Endothelial cell (in vitro differentiated cells): ENCODE measurements at regions not wholly inside any gene's neighbourhood (a gene's known extent, or its start where the extent isn't known, plus 50 kb on each side); places are given as distances from the start of the nearest gene placed in this dataset.
"Not testable (repeated sequence)": the region's sequence is repeated elsewhere in the genome, so short reads cannot be mapped to it uniquely, and the experiment has no call there.

Experiments used
- DNase-seq: peaks from one replicate; pipeline ENCODE4 v3.0.0; 2021; ENCODE audit warnings: low spot score
- H3K27ac Mint-ChIP-seq: one replicate; pipeline ENCODE4 v1.8.0; 2021; ENCODE audit warnings: mixed read lengths, inconsistent platforms; ENCODE audit not compliant: unreplicated experiment
- H3K27me3 Mint-ChIP-seq: one replicate; pipeline ENCODE4 v1.8.0; 2021; ENCODE audit warnings: mild to moderate bottlenecking, moderate library complexity, mixed read lengths, inconsistent platforms; ENCODE audit not compliant: unreplicated experiment
- H3K36me3 Mint-ChIP-seq: one replicate; pipeline ENCODE4 v1.8.0; 2021; ENCODE audit warnings: mild to moderate bottlenecking, low read depth, mixed read lengths, inconsistent platforms; ENCODE audit not compliant: unreplicated experiment
- H3K4me1 Mint-ChIP-seq: one replicate; pipeline ENCODE4 v1.8.0; 2021; ENCODE audit warnings: mild to moderate bottlenecking, mixed read lengths, inconsistent platforms; ENCODE audit not compliant: unreplicated experiment
- H3K4me3 Mint-ChIP-seq: one replicate; pipeline ENCODE4 v1.8.0; 2021; ENCODE audit warnings: mild to moderate bottlenecking, mixed read lengths, inconsistent platforms; ENCODE audit not compliant: unreplicated experiment
- H3K9me3 Mint-ChIP-seq: one replicate; pipeline ENCODE4 v1.8.0; 2021; ENCODE audit warnings: mixed read lengths, inconsistent platforms; ENCODE audit not compliant: unreplicated experiment
- TF ChIP-seq, protein P1 (sequence below): fragments of 200-600 bp; sonication (generic); IDR thresholded peaks from one replicate; pipeline ENCODE4 v1.5.0; 2021; ENCODE audit warnings: antibody characterized with exemption; ENCODE audit not compliant: unreplicated experiment

DNA sequence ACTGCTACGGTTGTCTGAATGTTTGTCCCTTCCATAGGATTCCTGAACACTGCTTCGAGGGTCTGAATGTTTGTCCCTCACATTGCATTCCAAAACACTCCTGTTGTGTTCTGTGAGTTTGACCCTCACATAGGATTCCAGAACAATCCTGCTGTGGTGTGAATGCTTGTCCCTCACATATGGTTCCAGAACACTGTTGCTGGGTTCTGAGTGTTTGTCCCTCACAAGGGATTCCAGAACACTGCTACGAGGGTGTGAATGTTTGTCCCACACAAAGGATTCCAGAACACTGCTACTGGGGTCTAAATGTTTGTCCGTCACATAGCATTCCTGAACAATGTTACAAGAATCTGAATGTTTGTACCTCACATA is 201.2 kb downstream of the FOXD4L6 start:
- H3K27ac Mint-ChIP-seq: no peak overlapping the region
- TF ChIP-seq, protein P1, sequence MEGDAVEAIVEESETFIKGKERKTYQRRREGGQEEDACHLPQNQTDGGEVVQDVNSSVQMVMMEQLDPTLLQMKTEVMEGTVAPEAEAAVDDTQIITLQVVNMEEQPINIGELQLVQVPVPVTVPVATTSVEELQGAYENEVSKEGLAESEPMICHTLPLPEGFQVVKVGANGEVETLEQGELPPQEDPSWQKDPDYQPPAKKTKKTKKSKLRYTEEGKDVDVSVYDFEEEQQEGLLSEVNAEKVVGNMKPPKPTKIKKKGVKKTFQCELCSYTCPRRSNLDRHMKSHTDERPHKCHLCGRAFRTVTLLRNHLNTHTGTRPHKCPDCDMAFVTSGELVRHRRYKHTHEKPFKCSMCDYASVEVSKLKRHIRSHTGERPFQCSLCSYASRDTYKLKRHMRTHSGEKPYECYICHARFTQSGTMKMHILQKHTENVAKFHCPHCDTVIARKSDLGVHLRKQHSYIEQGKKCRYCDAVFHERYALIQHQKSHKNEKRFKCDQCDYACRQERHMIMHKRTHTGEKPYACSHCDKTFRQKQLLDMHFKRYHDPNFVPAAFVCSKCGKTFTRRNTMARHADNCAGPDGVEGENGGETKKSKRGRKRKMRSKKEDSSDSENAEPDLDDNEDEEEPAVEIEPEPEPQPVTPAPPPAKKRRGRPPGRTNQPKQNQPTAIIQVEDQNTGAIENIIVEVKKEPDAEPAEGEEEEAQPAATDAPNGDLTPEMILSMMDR: no peak
- peaks cover 27% of the 10 kb centered on the region for H3K27me3 Mint-ChIP-seq
- H3K4me3 Mint-ChIP-seq: no peak overlapping the region
- H3K36me3 Mint-ChIP-seq: peaks cover 20% of the 10 kb centered on the region
- no peak for DNase-seq
- H3K4me1 Mint-ChIP-seq: no peaks in the 10 kb centered on the region
- H3K9me3 Mint-ChIP-seq: peaks cover 50% of the 10 kb centered on the region

DNA sequence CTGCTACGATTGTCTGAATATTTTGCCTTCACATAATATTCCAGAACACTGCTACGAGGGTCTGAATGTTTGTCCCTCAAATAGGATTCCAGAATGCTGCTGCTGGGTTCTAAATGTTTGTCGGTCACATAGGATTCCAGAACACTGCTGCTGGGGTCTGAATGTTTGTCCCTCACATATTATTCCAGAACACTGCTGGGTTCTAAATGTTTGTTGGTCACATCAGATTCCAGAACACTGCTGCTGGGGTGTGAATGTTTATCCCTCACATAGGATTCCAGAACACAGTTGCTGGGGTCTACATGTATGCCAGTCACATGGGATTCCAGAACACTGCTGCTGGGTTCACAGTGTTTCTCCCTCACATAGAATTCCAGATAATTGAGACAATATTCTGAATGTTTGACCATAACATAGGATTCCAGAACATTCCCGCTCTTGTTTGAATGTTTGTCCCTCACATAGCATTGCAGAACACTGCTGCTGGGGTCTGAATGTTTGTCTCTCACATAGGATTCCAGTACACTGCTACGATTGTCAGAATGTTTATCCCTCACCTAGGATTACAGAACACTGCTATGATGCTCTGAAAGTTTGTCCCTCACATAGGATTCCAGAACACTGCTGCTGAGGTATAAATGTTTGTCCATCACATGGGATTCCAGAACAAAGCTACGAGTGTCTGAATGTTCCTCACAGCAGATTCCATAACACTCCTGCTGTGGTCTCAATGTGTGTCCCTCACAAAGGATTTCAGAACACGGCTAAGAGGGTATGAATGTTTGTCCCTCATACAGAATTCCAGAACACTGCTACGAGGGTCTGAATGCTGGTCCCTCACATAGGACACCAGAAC is 201.8 kb downstream of the FOXD4L6 start:
- Mint-ChIP-seq H3K4me1 (no peaks in the 10 kb centered on the region), H3K27ac (no peak overlapping the region), H3K27me3 (peaks cover 25% of the 10 kb centered on the region), H3K9me3 (peaks cover 44% of the 10 kb centered on the region), H3K4me3 (no peak overlapping the region), H3K36me3 (peaks cover 20% of the 10 kb centered on the region)
- DNase-seq: no peak
- TF ChIP-seq, protein P1: no peak

DNA sequence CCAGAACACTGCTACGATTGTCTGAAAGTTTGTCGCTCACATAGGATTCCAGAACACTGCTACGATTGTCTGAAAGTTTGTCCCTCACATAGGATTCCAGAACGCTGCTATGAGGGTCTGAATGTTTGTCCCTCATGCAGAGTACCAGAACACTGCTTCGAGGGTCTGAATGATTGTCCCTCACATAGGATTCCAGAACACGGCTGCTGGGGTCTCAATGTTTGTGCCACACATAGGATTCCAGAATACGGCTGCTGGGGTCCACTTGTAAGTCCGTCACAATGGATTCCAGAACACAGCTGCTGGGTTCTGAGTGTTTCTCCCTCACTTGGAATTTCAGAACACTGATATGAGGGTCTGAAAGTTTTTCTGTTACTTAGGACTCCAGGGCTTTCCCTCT is 203.3 kb downstream of the FOXD4L6 start:
- no peak for DNase-seq
- Mint-ChIP-seq H3K4me1 (no peaks in the 10 kb centered on the region), H3K27ac (no peak overlapping the region), H3K27me3 (peaks cover 25% of the 10 kb centered on the region), H3K4me3 (no peak overlapping the region), H3K36me3 (peaks cover 20% of the 10 kb centered on the region), H3K9me3 (peaks cover 42% of the 10 kb centered on the region)
- TF ChIP-seq, protein P1: no peak

DNA sequence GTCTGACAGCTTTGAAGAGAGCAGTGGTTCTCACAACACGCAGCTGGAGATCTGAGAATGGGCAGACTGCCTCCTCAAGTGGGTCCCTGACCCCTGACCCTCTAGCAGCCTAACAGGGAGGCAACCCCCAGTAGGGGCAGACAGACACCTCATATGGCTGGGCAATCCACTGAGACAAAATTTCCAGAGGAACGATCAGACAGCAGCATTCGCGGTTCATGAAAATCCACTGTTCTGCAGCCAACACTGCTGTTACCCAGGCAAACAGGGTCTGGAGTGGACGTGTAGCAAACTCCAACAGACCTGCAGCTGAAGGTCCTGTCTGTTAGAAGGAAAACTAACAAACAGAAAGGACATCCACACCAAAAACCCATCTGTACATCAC is 212.1 kb downstream of the FOXD4L6 start:
- DNase-seq, H3K4me3 Mint-ChIP-seq, H3K27ac Mint-ChIP-seq, H3K4me1 Mint-ChIP-seq: not testable (repeated sequence)
- peaks cover 23% of the 10 kb centered on the region for H3K27me3 Mint-ChIP-seq
- H3K36me3 Mint-ChIP-seq: peaks cover 15% of the 10 kb centered on the region
- peaks cover 50% of the 10 kb centered on the region for H3K9me3 Mint-ChIP-seq

DNA sequence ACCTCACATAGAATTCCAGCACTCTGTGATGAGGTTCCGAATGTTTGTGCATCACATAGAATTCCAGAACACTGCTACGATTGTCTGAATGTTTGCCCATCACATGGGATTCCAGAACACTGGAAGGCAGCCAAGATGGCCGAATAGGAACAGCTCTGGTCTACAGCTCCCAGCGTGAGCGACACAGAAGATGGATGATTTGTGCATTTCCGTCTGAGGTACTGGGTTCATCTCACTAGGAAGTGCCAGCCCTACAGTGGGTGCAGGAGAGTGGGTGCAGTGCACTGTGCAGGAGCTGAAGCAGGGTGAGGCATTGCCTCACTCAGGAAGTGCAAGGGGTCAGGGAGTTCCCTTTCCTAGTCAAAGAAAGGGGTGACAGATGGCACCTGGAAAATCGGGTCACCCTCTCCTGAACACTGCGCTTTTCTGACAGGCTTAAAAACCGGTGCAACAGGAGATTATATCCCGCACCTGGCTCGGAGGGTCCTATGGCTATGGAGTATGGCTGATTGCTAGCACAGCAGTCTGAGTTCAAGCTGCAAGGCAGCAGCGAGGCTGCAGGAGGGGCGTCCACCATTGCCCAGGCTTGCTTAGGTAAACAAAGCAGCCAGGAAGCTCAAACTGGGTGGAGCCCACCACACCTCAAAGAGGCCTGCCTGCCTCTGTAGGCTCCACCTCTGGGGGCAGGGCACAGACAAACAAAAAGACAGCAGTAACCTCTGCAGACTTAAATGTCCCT is 212.7 kb downstream of the FOXD4L6 start:
- not testable (repeated sequence) for H3K27ac Mint-ChIP-seq, H3K4me1 Mint-ChIP-seq, DNase-seq, H3K4me3 Mint-ChIP-seq
- Mint-ChIP-seq H3K36me3 (peaks cover 21% of the 10 kb centered on the region), H3K9me3 (peaks cover 56% of the 10 kb centered on the region), H3K27me3 (peaks cover 29% of the 10 kb centered on the region)
